ENCODE measurements at regions not wholly inside any gene's neighbourhood (a gene's known extent, or its start where the extent isn't known, plus 50 kb on each side); places are given as distances from the start of the nearest gene placed in this dataset.

- FAIRE-seq = no peak
- intact Hi-C loops (cut with micrococcal nuclease) = no loop called here
- H3K27me3 ChIP-seq (ENCODE audit: control insufficient read depth in 2 of 2, insufficient read depth in 2 of 2, low read length in 2 of 2) = peaks cover 2 to 5% of the 10 kb centered on the region in 2 experiments
Observed at GRCh38 chr7:88358881-88359280, 52.2 kb upstream of the STEAP4 start.

More at GRCh38 chr7:88358881-88359280, 52.2 kb upstream of the STEAP4 start:
- no peaks in the 10 kb centered on the region for H3K36me3 ChIP-seq (ENCODE audit: control insufficient read depth in 2 of 2, extremely low read depth in 1 of 2, insufficient read depth in 2 of 2, low read length in 2 of 2)
- dilution Hi-C loops (cut with MboI; ENCODE audit: extremely low pct_ligation_motif_present, low sequenced_read_pairs) = no loop called here
- no peak overlapping the region for H3K4me3 ChIP-seq (replicated peaks in 1 of 3; ENCODE audit: insufficient read depth in 1 of 3, low read depth in 1 of 3, low read length in 3 of 3)
- BruUV-seq (replicated peaks) = no TSS peak
- DNase-seq (ENCODE audit: low read depth, low spot score) = no peak
- H2AFZ ChIP-seq (ENCODE audit: low read depth, low read length) = no peak overlapping the region
- TF ChIP-seq EZH2 (IDR thresholded peaks at IDR 0.05; ENCODE audit: borderline replicate concordance, low read depth, low read length, severe bottlenecking) (no peak), POLR2A (IDR thresholded peaks at IDR 0.05; ENCODE audit: low read depth, low read length) (no peak), GATA2 (IDR thresholded peaks at IDR 0.05; ENCODE audit: insufficient read depth, insufficient read length, low read depth, low read length) (no peak), FOS (IDR thresholded peaks at IDR 0.05; ENCODE audit: borderline replicate concordance, insufficient read depth, low read length) (no peak), MYC (IDR thresholded peaks at IDR 0.05; ENCODE audit: low read depth, low read length) (no peak), POLR2AphosphoS5 (IDR thresholded peaks at IDR 0.05; ENCODE audit: insufficient read depth, low read depth, low read length) (no peak), JUN (IDR thresholded peaks at IDR 0.05; ENCODE audit: borderline replicate concordance, insufficient read depth, insufficient read length, low read depth) (no peak)
- TF ChIP-seq, protein P1, sequence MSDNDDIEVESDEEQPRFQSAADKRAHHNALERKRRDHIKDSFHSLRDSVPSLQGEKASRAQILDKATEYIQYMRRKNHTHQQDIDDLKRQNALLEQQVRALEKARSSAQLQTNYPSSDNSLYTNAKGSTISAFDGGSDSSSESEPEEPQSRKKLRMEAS (IDR thresholded peaks at IDR 0.05; ENCODE audit: insufficient read depth, insufficient read length) = no peak
- TF ChIP-seq, protein P2, sequence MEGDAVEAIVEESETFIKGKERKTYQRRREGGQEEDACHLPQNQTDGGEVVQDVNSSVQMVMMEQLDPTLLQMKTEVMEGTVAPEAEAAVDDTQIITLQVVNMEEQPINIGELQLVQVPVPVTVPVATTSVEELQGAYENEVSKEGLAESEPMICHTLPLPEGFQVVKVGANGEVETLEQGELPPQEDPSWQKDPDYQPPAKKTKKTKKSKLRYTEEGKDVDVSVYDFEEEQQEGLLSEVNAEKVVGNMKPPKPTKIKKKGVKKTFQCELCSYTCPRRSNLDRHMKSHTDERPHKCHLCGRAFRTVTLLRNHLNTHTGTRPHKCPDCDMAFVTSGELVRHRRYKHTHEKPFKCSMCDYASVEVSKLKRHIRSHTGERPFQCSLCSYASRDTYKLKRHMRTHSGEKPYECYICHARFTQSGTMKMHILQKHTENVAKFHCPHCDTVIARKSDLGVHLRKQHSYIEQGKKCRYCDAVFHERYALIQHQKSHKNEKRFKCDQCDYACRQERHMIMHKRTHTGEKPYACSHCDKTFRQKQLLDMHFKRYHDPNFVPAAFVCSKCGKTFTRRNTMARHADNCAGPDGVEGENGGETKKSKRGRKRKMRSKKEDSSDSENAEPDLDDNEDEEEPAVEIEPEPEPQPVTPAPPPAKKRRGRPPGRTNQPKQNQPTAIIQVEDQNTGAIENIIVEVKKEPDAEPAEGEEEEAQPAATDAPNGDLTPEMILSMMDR (IDR thresholded peaks at IDR 0.05; ENCODE audit: extremely low read depth in 1 of 2, insufficient read depth in 1 of 2, low read depth in 1 of 2, low read length in 2 of 2) = no peak
- no peaks in the 10 kb centered on the region for H3K9me1 ChIP-seq (replicated peaks; ENCODE audit: control insufficient read depth, extremely low read depth, insufficient read depth, low read length)
- H3K4me1 ChIP-seq (ENCODE audit: control insufficient read depth, extremely low read depth, insufficient read depth, low read length) = no peaks in the 10 kb centered on the region
- H3K9me3 ChIP-seq (replicated peaks; ENCODE audit: control insufficient read depth, insufficient read depth, low read length) = no peaks in the 10 kb centered on the region
- no peaks in the 10 kb centered on the region for H4K20me1 ChIP-seq (replicated peaks; ENCODE audit: control insufficient read depth, extremely low read depth, insufficient read depth, low read length)
- no peak overlapping the region for H3K4me2 ChIP-seq (ENCODE audit: insufficient read depth, low read length)
- H3K79me2 ChIP-seq (ENCODE audit: control insufficient read depth, insufficient read depth, low read length) = no peaks in the 10 kb centered on the region
- POLR2A ChIA-PET = no interaction called here
- no peak overlapping the region for H3K27ac ChIP-seq (ENCODE audit: insufficient read depth, low read depth, low read length)
- H3K9ac ChIP-seq (replicated peaks; ENCODE audit: extremely low read depth, insufficient read depth, low read length) = no peak overlapping the region
- CTCF ChIA-PET = interaction anchor here (1.4 kb wide), 1 partner anchor 116 kb away, joined by 9 read pairs; no protein-coding TSS in a partner anchor
